CD14-positive monocyte (primary cell): ENCODE measurements at regions not wholly inside any gene's neighbourhood (a gene's known extent, or its start where the extent isn't known, plus 50 kb on each side); places are given as distances from the start of the nearest gene placed in this dataset.

Experiments
- DNase-seq, 3 donors: peaks; one replicate each; pipeline ENCODE4 v3.0.0-alpha.2; 2011 to 2022
- H2AFZ ChIP-seq: 2 replicates; pipeline ENCODE4 v1.6.0; 2012; ENCODE audit warnings: mild to moderate bottlenecking, low read depth, low read length, inconsistent platforms; ENCODE audit not compliant: insufficient read depth, poor library complexity, severe bottlenecking
- H3K27ac ChIP-seq, 2 donors: 1 replicate in 1 of 2; 2 replicates in 1 of 2; pipeline ENCODE4 v1.5.1; 2012 to 2013; ENCODE audit warnings: low read length in 2 of 2, control low read depth in 1 of 2, inconsistent platforms in 1 of 2, low read depth in 1 of 2, mild to moderate bottlenecking in 1 of 2
- H3K27me3 ChIP-seq, 2 donors: one replicate each; pipeline versions ENCODE4 v1.6.0 to v1.6.1; 2011 to 2013; ENCODE audit warnings: low read length in 2 of 2; ENCODE audit not compliant: control insufficient read depth in 2 of 2, insufficient read depth in 2 of 2
- H3K36me3 ChIP-seq, 2 donors: replicated peaks in 1 of 2; 1 replicate in 1 of 2; 2 replicates in 1 of 2; pipeline versions ENCODE4 v1.5.1 to v1.6.1; 2012 to 2013; ENCODE audit warnings: low read length in 2 of 2, control low read depth in 1 of 2, inconsistent platforms in 1 of 2, mild to moderate bottlenecking in 1 of 2; ENCODE audit not compliant: insufficient read depth in 2 of 2, control insufficient read depth in 1 of 2
- H3K4me1 ChIP-seq, 2 donors: 1 replicate in 1 of 2; 2 replicates in 1 of 2; pipeline versions ENCODE4 v1.5.1 to v1.6.1; 2012 to 2013; ENCODE audit warnings: low read length in 2 of 2, control low read depth in 1 of 2, inconsistent platforms in 1 of 2, mild to moderate bottlenecking in 1 of 2, moderate library complexity in 1 of 2; ENCODE audit not compliant: insufficient read depth in 2 of 2, control insufficient read depth in 1 of 2
- H3K4me2 ChIP-seq: replicated peaks from 2 replicates; pipeline ENCODE3; 2012; ENCODE audit warnings: low read length, moderate library complexity, mild to moderate bottlenecking; ENCODE audit not compliant: poor library complexity, severe bottlenecking; ENCODE audit errors: extremely low read depth
- H3K4me3 ChIP-seq, 3 experiments: fragments of 200-600 bp in 1 of 3; sonication (generic) in 1 of 3; replicated peaks in 1 of 3; 1 replicate in 2 of 3; 2 replicates in 1 of 3; pipeline ENCODE4 v1.5.1; 2011 to 2013; ENCODE audit warnings: low read length in 3 of 3, mild to moderate bottlenecking in 3 of 3, control low read depth in 2 of 3, low read depth in 2 of 3, inconsistent platforms in 1 of 3, moderate library complexity in 1 of 3
- H3K79me2 ChIP-seq: 2 replicates; pipeline ENCODE4 v1.6.0; 2012; ENCODE audit warnings: mild to moderate bottlenecking, control low read depth, inconsistent platforms, low read length, moderate library complexity; ENCODE audit not compliant: insufficient read depth
- H3K9ac ChIP-seq: 2 replicates; pipeline ENCODE4 v1.6.0; 2017; ENCODE audit warnings: low read length, mild to moderate bottlenecking; ENCODE audit not compliant: insufficient read depth, poor library complexity, severe bottlenecking
- H3K9me3 ChIP-seq, 2 donors: replicated peaks in 1 of 2; 1 replicate in 1 of 2; 2 replicates in 1 of 2; pipeline versions ENCODE4 v1.5.1 to v1.6.1; 2012 to 2013; ENCODE audit warnings: low read length in 2 of 2, control low read depth in 1 of 2; ENCODE audit not compliant: control insufficient read depth in 1 of 2, insufficient read depth in 1 of 2
- H4K20me1 ChIP-seq: 2 replicates; pipeline ENCODE4 v1.6.0; 2012; ENCODE audit warnings: mild to moderate bottlenecking, low read length, control low read depth, moderate library complexity; ENCODE audit not compliant: insufficient read depth
- H3K27ac Mint-ChIP-seq, 7 donors: one replicate each; pipeline ENCODE4 v1.8.0; 2020; ENCODE audit warnings: mild to moderate bottlenecking in 7 of 7, mixed read lengths in 7 of 7, moderate library complexity in 6 of 7, inconsistent platforms in 2 of 7
- H3K27me3 Mint-ChIP-seq, 3 donors: one replicate each; pipeline ENCODE4 v1.8.0; 2021 to 2022; ENCODE audit warnings: low read depth in 3 of 3, mild to moderate bottlenecking in 3 of 3, mixed read lengths in 3 of 3, moderate library complexity in 3 of 3, inconsistent platforms in 1 of 3
- H3K36me3 Mint-ChIP-seq, 2 donors: one replicate each; pipeline ENCODE4 v1.8.0; 2020; ENCODE audit warnings: mixed read lengths in 2 of 2, inconsistent platforms in 1 of 2, mild to moderate bottlenecking in 1 of 2
- H3K4me1 Mint-ChIP-seq: one replicate; pipeline ENCODE4 v1.8.0; 2020; ENCODE audit warnings: mild to moderate bottlenecking, mixed read lengths
- H3K4me3 Mint-ChIP-seq, 2 donors: one replicate each; pipeline ENCODE4 v1.8.0; 2020; ENCODE audit warnings: mild to moderate bottlenecking in 2 of 2, mixed read lengths in 2 of 2, moderate library complexity in 1 of 2
- H3K9me3 Mint-ChIP-seq, 7 donors: one replicate each; pipeline ENCODE4 v1.8.0; 2020 to 2022; ENCODE audit warnings: mixed read lengths in 7 of 7, mild to moderate bottlenecking in 6 of 7, moderate library complexity in 6 of 7, inconsistent platforms in 2 of 7
- CTCF ChIP-seq: fragments of 200-600 bp; IDR thresholded peaks from one replicate; pipeline ENCODE4 v1.8.0; 2022; ENCODE audit warnings: antibody characterized with exemption, mild to moderate bottlenecking
- WGBS: methylation state at CpG from one replicate; pipeline ENCODE4 v1.1.5; 2013; ENCODE audit warnings: missing lambda C conversion rate; ENCODE audit not compliant: insufficient coverage; 5-methylcytosine and 5-hydroxymethylcytosine counted together
- intact Hi-C, 2 donors: fragments of 100-400 bp; cut with micrococcal nuclease; formaldehyde crosslinking; loops; one replicate each; pipeline versions ENCODE4 v1.15.0 to v1.15.1; 2023

- Histone ChIP-seq H2AFZ (no peak overlapping the region), H4K20me1 (no peaks in the 10 kb centered on the region), H3K4me3 (no peak overlapping the region), H3K27ac (no peak overlapping the region), H3K36me3 (no peaks in the 10 kb centered on the region), H3K4me2 (no peak overlapping the region), H3K9me3 (no peaks in the 10 kb centered on the region), H3K9ac (no peak overlapping the region), H3K79me2 (no peaks in the 10 kb centered on the region), H3K27me3 (no peaks in the 10 kb centered on the region), H3K4me1 (no peaks in the 10 kb centered on the region)
- Mint-ChIP-seq H3K4me3 (no peak overlapping the region), H3K36me3 (no peaks in the 10 kb centered on the region), H3K9me3 (peaks cover 0 to 3% (median 0%) of the 10 kb centered on the region in 7 donors), H3K27ac (no peak overlapping the region), H3K4me1 (no peaks in the 10 kb centered on the region), H3K27me3 (peaks cover 0 to 3% (median 0%) of the 10 kb centered on the region in 3 donors)
- 67% methylated on average over 2 of the region's 8 CpGs for WGBS
- no peak for DNase-seq
- TF ChIP-seq CTCF, result no peak
- intact Hi-C loops, result no loop called here
Observed at GRCh38 chr3:159560214-159560979, 428.2 kb upstream of the IL12A start.

GRCh38 chr3:159565313-159565712, 423.3 kb upstream of the IL12A start:
- H2AFZ ChIP-seq, result no peak overlapping the region
- Mint-ChIP-seq H3K27ac (no peak overlapping the region), H3K4me1 (no peaks in the 10 kb centered on the region), H3K9me3 (peaks cover 0 to 2% (median 0%) of the 10 kb centered on the region in 7 donors), H3K27me3 (peaks cover 0 to 5% (median 2%) of the 10 kb centered on the region in 3 donors), H3K36me3 (no peaks in the 10 kb centered on the region), H3K4me3 (no peak overlapping the region)
- H3K27me3 ChIP-seq, result no peaks in the 10 kb centered on the region
- no peak overlapping the region for H3K27ac ChIP-seq
- H4K20me1 ChIP-seq, result no peaks in the 10 kb centered on the region
- WGBS, result no CpG with 5 or more reads among the region's 1 CpG
- no peaks in the 10 kb centered on the region for H3K36me3 ChIP-seq
- DNase-seq, result no peak
- intact Hi-C loops, result no loop called here
- H3K4me2 ChIP-seq, result no peak overlapping the region
- H3K4me1 ChIP-seq, result no peaks in the 10 kb centered on the region
- no peak overlapping the region for H3K4me3 ChIP-seq
- H3K9me3 ChIP-seq, result no peaks in the 10 kb centered on the region
- no peak overlapping the region for H3K9ac ChIP-seq
- H3K79me2 ChIP-seq, result no peaks in the 10 kb centered on the region
- TF ChIP-seq CTCF, result no peak
